Head of caudate nucleus (tissue), 42 donors: ENCODE measurements at regions not wholly inside any gene's neighbourhood (a gene's known extent, or its start where the extent isn't known, plus 50 kb on each side); places are given as distances from the start of the nearest gene placed in this dataset.
"Not testable (repeated sequence)": the region's sequence is repeated elsewhere in the genome, so short reads cannot be mapped to it uniquely, and the experiment has no call there.

ENCODE experiments used
- DNase-seq, 42 donors: peaks; one replicate each; pipeline versions ENCODE4 v3.0.0 to v3.0.0-alpha.2; 2020 to 2021; ENCODE audit warnings: mixed read lengths in 7 of 42
- intact Hi-C: fragments of 100-400 bp; cut with DNase I; formaldehyde crosslinking; loops from one replicate; pipeline ENCODE4 v1.15.0; 2022

DNA sequence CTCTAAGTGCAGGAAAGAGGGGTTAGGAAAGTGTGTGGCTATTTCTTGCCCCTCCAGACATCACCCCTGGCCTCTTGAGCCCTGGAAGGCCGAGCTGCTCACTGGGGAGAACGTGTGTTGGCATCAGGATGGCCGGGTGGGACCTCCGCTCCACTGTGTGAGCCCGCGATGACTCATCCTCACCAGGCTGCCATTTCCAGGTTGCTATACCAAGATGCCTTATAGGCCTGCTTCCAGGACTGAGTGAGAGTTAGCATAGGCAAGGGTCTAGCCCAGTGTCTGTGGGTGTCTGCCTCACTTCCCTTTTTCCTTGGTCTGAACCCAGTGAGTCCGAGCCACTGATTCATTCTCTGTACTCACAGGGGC is 105.0 kb downstream of the MRPL14 start:
- intact Hi-C loops: no loop called here
- peak in 1 of 42 donors; percentile 3 for DNase-seq

DNA sequence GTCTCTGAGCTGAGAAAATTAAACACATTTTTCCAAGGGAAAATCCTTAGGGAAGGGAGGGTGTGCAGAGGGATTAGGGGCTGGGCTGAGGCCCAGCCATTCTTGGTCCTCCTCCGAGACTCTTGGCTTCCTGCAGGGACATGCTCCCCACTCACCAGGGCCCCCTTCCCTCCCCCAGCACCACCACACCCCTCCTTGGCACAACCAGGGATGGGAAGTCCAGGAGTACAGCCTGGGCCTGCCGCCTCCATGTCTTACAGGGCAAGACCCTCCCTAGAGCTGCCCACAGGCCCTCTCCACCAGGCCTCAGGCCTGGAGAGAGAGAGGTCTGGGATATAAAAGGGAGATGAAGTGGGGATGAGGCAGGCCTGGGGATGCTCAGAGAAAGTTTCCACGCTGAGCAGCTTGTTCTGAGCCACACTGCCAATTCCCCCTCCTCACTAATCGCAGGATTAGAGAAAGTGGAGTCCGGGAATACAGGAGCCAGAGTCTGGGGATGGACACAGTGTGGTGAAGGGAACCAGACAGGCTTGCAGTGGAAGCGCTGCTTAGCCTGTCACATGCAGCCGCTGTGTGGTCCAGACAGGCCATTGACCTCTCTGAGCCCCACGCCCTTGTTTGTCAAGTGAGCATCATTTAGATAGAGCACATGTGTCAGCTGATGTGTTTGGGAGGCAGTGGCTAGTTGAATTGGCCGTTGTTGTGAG is 105.5 kb downstream of the MRPL14 start:
- no peak for DNase-seq
- intact Hi-C loops: no loop called here

DNA sequence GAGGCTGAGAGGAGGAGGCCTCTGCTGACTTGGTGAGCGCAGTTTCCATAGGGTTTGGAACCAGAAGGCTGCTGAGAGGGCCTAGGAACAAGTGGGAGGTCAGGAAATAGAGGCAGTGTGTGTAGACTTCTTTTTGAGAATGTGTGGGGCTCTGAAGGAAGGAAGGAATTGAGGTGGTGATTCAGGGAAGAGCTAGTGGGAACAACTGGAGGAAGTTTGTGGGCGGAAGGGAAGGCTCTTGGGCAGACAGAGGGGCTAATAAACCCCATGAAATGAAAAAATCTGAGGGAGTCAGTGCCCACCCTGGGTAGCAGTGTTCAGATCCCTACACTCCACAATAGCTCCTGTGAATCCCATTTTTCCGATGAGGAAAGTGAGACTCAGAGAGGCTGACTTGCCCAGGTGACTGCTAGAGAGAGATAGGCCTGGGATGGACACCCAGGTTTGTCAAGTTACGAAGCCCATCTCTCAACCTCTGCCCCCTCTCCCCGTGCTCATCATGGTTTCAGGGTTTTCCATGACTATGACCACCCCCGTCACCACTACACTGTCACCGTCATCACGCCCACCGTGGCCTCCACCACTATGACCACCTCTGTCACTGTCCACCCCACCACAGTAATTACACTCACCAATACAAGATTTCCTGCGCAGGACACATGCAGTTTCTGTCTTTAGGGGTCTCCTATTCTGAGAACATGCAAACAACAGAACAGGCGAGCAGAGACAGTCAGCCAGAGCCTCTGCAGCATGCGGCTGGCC is 106.4 kb downstream of the MRPL14 start:
- peak in 1 of 42 donors; percentile 11 for DNase-seq
- intact Hi-C loops: no loop called here

DNA sequence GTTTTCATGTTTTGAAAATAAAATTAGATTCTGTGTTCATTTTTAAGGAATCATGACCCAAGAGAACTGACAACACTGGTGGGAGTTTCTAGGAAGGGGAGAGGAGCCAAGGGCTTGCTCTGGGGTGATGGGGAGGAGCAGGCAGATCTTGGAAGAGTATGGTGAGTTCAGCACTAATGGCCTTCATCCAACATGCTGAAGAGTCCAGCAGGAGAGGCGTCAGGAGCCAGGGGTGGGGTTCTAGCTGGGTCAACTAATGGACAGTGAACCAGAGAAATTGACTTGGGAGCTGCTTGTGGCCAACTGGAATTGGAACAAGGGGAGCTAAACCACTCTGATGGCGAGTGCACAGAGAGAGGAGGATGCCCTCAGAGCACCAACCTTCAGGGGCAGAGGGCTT is 107.1 kb downstream of the MRPL14 start:
- intact Hi-C loops: no loop called here
- no peak for DNase-seq

DNA sequence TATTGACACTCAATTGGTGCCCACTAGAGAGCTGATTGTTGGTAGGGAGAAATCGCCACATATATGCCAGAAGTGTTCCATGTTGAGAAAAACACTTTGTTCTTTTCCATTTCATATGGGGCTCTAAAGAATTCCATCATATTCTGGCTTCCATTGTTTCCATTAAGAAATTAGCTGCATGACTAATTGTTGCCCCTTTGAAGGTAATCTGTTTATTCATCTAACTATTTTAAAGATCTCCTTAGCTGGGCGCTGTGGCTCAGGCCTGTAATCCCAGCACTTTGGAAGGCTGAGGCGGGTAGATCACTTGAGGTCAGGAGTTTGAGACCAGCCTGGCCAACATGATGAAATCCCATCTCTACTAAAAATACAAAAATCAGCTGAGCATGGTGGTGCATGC is 109.9 kb downstream of the MRPL14 start:
- intact Hi-C loops, DNase-seq: not testable (repeated sequence)

DNA sequence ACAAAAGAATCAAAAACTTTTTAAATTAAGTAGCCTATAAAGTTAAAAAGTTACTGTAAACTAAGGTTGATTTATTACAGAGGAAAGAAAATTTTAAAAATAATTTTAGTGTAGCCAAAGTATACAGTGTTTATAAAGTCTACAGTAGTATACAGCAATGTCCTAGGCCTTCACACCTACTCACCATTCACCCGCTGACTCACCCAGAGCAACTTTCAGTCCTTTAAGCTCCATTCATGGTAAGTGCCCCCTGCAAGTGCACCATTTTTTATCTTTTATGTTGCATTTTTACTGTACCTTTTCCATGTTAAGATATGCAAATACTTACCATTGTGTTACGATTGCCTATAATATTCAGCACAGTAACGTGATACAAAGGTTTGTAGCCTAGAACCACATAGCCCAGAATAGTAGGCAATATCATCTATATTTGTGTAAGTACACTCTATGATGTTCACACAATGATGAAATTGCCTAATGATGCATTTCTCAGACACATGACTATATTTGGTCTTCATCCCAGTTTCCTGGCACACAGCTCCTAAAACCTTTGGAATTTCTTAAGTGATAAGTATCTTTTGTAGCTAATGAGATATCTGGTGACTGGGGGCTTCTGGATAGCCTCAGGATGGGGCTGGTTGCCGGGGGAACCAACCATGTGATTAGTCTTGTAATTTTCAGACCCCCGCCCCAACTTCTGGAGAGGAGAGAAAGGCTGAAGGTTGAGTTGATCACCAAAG is 111.0 kb downstream of the MRPL14 start:
- intact Hi-C loops: no loop called here
- no peak for DNase-seq

DNA sequence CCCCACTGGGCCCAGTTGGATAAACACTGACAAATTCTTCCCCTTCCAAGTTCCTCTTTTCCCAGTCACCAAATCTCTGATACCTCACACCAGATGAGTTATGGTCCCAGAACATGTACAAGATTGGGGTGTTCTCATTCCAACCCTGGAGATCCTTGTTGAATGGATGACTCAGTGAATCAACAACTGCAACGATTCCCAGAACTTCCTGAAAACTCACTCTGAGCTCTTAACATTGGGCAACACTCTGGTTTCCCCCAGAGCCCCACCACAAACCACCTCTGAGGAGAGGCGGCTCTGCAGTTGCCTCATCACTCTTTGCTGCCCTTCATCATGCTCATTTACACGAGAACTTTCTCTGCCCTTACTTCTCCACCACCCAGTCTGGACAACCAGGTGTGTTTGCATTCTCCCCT is 115.2 kb downstream of the MRPL14 start:
- no peak for DNase-seq
- intact Hi-C loops: no loop called here

DNA sequence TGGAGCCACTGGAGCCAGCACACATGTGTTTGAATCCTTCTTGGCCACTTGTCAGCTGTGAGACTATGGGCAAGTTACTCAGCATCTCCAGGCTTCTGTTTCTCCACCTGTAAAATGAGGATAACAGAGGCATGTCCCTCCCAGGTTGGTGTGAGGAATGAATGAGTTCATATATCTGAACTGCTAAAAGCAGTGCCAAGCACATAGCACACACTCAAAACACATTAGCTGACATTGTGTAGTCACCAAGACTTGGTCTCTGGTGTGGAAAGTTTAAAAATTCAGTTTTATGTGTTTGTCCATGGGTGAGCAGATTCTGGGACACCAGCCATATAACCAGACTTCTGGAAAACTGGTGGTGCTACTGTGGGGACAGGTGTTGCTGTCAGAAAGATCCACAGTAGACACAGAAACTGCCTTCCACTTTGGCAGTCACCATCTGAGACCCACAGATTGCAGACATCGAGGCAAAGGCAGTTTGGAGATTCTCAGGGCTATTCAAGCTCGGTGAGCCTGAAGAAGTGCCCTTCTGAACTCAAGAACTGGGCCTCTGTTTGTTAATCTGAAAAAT is 115.8 kb downstream of the MRPL14 start:
- no peak for DNase-seq
- intact Hi-C loops: no loop called here

DNA sequence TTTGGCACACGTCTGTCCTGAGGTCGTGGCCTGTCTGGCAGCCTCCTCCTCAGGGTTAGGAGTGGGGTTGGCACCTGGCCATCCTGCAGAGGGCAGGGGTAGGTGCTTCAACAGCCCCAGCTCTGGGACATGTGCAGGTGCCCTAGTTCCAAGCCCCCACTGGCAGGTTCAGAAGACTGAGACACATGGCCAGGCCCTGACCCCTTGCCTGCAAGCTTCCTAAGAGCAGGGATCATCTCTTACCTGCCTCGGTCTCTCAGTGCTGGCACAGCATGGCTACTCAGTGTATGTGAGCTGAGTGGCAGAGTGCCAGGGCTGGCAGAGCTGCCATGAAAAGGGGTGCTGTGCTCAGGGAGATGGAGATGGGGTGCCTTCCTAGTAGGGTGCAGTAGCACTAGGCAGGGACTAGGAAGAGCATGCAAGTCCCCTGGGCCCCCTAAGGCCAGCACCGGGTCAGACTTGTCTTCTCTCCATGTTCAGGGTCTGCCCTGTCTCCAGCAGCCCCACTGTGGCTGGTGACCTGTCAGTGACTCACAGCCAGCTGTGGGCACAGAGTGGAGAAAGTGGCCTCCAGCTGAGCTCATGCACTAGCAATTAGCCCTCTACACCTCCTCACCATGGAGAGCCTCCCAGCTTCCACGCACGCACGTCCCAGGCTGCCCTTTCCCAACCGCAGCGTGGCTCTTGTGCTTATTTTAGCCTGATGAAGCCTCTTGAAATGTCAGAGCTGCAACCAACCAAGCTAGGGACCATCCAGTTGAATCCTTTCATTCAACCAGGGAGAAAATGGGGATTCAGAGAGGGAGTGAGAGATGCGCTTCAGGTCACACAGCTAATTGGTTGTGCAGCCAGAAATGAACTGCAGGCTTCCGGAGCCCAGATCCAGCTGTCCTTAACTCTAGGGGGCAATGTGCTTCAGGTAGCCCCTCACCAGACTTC is 116.6 kb downstream of the MRPL14 start:
- intact Hi-C loops: no loop called here
- no peak for DNase-seq

DNA sequence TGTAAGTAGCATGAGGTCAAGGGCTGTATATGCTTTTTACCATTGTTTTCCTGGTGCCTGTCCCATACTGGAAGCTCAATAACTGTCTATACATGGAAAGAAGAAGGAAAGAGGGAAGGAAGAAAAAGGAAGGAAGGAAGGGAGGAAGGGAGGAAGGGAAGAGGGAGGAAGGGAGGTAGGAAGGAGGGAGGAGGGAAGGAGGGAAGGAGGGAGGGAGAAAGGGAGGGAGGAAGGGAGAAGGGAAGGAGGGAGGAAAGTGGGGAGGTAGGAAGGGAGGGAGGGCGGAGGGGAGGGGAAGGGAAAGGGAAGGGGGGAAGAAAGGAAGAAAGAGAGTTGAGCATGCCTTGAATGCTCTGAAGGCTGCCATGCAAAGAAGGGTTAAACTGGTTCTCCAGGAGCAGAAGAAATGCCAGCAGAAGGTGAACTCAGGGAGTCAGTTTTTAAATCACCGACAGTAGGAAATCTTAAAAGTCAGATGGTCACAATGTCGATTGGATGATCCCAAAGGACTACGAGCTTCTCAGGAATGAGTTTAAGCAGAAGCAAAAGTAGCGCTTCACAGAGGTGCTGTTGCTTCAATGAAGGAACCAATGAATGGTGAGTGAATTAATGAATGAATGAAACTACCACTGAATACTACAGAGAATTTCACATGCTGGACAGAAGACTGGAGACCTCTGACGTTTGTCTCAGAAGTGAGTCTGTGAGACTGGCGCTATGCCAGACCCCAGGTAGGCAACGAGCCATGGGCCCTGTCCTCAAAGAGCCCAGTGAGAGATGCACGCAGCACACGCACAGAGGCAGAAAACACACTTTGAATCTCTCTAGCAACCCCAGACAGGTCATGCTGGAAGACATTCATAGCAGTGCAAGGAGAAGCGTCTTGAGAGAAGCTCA is 117.6 kb downstream of the MRPL14 start:
- DNase-seq: no peak
- intact Hi-C loops: loop anchor here (10.0 kb wide), 1 partner anchor 235 kb away; the partner anchor contains the start of gene VEGFA

DNA sequence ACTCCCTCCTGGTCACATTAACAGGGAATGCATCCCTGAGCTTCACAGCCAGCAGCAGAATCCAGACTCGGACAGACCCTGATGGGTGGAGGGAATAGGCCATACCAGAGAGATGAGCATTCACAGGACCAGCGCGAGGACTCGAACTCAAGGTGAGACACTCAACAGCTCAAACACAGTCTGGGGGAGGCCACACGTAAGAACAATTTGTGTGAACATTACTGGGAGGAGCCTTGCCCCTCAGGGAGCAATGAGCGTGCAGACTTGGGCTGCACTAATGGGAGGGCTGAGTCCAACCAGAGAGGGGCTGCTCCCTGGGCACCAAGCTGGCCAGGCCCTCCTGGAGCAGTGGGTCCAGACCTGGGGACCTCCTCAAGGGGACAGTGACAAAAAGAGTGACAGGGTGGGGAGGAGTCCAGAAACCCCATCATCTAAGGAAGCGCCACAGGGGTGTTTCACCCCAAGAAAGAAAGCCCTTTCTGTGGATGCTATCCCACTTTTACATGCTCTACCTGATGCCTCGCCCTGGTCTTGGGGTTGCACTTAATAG is 118.4 kb downstream of the MRPL14 start:
- no peak for DNase-seq
- intact Hi-C loops: loop anchor here (10.0 kb wide), 1 partner anchor 234 kb away; the partner anchor contains the start of gene VEGFA

DNA sequence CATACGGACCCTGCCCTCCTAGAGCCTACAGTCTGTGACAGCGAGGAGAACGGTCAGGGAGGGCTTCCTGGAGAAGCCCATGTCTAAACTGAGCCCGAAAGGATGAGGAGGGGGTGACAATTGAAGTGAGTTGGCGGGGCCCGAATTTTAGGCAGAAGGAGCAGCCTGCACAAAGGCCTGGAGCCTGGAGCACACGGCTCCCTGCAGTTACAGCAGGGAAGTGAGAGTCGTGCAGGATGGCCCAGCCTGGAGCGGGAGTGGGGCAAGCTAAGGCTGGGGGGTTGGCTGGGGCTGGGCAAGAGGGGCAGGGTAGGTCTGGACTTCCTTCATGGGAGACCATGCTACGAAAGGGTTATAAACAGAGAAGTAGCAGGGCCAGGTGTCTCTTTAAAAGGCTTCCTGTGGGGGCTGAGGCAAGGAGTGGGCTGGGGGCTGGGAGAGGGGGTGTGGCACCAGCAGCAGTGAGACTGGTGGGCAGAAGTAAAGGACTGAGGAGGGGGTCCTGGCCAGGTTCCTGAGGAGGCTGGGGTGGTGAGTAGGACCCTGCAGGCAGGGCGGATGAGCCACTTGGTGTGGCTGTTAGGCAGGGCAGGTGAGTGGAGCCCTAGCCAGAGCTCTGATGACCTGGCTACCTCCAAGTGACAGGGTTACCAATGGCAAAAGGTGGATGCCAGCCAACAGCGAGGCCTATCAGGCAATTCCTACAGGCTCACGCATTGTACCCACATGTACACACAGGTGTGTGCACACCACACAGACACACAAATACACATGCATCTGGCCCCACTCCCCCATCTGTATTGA is 119.2 kb downstream of the MRPL14 start:
- DNase-seq: no peak
- intact Hi-C loops: loop anchor here (10.0 kb wide), 1 partner anchor 233 kb away; the partner anchor contains the start of gene VEGFA

DNA sequence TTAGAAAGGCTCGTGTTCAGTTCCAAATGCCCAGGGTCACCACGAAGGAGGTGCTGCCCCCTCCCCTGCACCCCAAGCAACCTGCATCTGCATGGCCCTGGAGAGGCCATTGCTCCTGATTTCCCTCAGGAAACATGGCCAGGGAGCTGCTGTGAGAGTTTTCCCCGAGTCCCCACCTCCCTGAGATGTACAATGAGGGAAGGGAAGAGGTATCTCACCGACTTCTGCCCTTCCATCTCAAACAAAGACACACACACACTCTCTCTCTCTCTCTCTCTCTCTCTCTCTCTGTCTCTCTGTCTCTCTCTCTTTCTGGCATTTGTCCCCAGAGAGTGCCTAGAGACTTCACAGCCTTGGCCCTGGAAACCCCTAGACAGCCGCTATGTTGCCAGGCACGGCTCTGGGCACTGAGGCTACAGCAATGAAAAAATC is 120.4 kb downstream of the MRPL14 start:
- no peak for DNase-seq
- intact Hi-C loops: loop anchor here (10.0 kb wide), 1 partner anchor 232 kb away; the partner anchor contains the start of gene VEGFA

DNA sequence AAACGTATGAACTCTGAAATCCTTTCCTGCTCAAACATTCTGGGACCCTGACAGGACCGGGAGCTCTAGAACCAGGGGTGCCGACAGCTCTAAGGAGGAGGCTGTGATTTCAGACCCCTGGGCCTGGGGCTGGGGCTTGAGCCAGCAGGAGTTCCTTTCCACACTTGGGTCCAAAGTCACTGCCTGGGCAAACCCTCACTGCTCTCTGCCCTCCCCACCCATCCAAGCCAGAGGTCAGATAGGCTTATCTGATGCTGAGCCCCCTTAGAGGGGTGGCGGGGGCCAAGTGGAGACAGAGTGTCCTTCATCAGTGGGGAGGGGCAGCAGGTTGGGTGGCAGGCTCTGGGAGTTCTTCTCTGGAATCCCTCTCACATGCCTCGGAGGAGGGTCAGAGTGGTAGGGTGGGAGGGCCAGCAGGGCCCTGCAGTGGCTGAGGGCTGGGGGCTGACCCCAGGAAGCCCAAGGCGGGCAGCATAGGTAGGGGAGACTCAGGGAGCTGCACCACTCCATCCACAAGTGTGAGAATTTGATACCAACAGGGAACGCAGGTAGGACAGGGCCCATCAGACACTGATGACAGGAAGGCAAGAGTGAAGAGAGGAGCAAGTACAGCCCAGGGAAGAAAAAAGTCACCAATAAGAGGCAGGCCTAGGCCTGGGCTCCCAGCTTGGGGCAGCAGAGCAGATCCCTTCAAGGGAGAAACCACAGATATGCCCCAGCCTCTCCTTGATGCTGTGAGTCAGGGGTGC is 121.0 kb downstream of the MRPL14 start:
- DNase-seq: no peak
- intact Hi-C loops: loop anchor here (10.0 kb wide), 1 partner anchor 231 kb away; the partner anchor contains the start of gene VEGFA

DNA sequence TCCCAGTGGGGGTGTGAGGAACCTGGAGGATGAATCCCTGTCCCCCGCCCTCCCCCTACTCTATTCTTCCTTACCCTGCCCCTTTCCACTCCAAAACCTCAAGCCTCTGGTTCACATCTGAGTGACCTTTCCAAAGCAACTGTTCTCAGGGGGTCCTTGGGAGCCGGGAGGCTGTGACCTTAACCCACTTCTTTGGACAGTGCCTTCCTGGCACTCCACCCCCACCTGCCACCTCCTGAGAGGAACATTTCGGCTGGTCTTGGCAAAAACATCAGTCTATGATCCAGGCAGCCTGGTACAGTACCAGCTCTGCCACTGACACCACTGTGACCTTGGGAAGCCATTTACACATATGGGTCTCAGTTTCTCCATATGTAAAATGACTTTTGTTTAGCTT is 121.7 kb downstream of the MRPL14 start:
- DNase-seq: no peak
- intact Hi-C loops: loop anchor here (10.0 kb wide), 1 partner anchor 231 kb away; the partner anchor contains the start of gene VEGFA
